HepG2 (cell line): ENCODE measurements at regions not wholly inside any gene's neighbourhood (a gene's known extent, or its start where the extent isn't known, plus 50 kb on each side); places are given as distances from the start of the nearest gene placed in this dataset.

ENCODE experiments used
- ATAC-seq: fragments of 200-7000 bp; cut with Tn5 transposase; 3 replicates; pipeline ENCODE4 v1.9.1; 2020; ENCODE audit warnings: mild to moderate bottlenecking, moderate library complexity
- BruUV-seq: library from RNA; stranded (reverse); fragments of 400-500 nt; replicated peaks from 2 replicates; lab custom pipeline; 2021; lab: Mats Ljungman, UMichigan
- CTCF ChIA-PET: fragments of 300-600 bp; formaldehyde crosslinking; extraction: SDS; loops from one replicate; lab custom pipeline; 2021; ENCODE audit warnings: low total read pairs, inconsistent platforms, low intra/inter-chr PET ratio; lab: Yijun Ruan, JAX
- POLR2A ChIA-PET: fragments of 350-600 bp; sonication (Branson Sonifier 250); formaldehyde crosslinking; loops from one replicate; lab custom pipeline; 2020; ENCODE audit warnings: antibody characterized with exemption, inconsistent platforms; lab: Yijun Ruan, JAX
- DNase-seq: peaks from one replicate; pipeline ENCODE4 v3.0.0-alpha.2; 2015; ENCODE audit warnings: low spot score
- FAIRE-seq: peaks from 3 replicates; lab custom pipeline; 2011; peaks lifted over from hg19 to GRCh38; lab: Jason Lieb, UNC
- H2AFZ ChIP-seq: one replicate; pipeline ENCODE4 v1.6.1; 2011; ENCODE audit warnings: low read length, inconsistent platforms
- H3K27ac ChIP-seq: fragments of 300-600 bp; 3 replicates; pipeline ENCODE4 v1.8.0; 2011; ENCODE audit warnings: mixed run types, mild to moderate bottlenecking, mixed read lengths, low read length, inconsistent platforms; ENCODE audit not compliant: insufficient read depth; ENCODE audit errors: extremely low read length
- H3K27me3 ChIP-seq, 2 experiments: fragments of 200-600 bp in 1 of 2; 2 replicates in 1 of 2; 3 replicates in 1 of 2; pipeline versions ENCODE4 v1.6.0 to v1.8.0; 2011; ENCODE audit warnings: low read length in 2 of 2, mild to moderate bottlenecking in 2 of 2, moderate library complexity in 2 of 2, inconsistent platforms in 1 of 2; ENCODE audit not compliant: insufficient read depth in 2 of 2, control insufficient read depth in 1 of 2
- H3K36me3 ChIP-seq, 2 experiments: fragments of 200-600 bp in 1 of 2; replicated peaks in 1 of 2; 2 replicates in 1 of 2; 3 replicates in 1 of 2; pipeline versions ENCODE4 v1.5.1 to v1.8.0; 2011; ENCODE audit warnings: low read length in 2 of 2, inconsistent platforms in 1 of 2; ENCODE audit not compliant: insufficient read depth in 2 of 2, control insufficient read depth in 1 of 2
- H3K4me1 ChIP-seq: 2 replicates; pipeline ENCODE4 v1.5.1; 2012; ENCODE audit warnings: low read length, inconsistent platforms; ENCODE audit not compliant: insufficient read depth
- H3K4me2 ChIP-seq: 2 replicates; pipeline ENCODE4 v1.6.0; 2011; ENCODE audit warnings: low read depth, low read length, inconsistent platforms
- H3K4me3 ChIP-seq, 3 experiments: fragments of 200-600 bp in 1 of 3; sonication (generic), shearing (Covaris generic) in 1 of 3; replicated peaks in 1 of 3; 2 replicates each; pipeline ENCODE4 v1.5.1; 2011 to 2016; ENCODE audit warnings: low read length in 3 of 3, inconsistent platforms in 2 of 3, low read depth in 2 of 3, mild to moderate bottlenecking in 2 of 3, control low read depth in 1 of 3, mixed read lengths in 1 of 3; ENCODE audit not compliant: insufficient read depth in 1 of 3
- H3K79me2 ChIP-seq: one replicate; pipeline ENCODE4 v1.6.1; 2011; ENCODE audit warnings: low read length, inconsistent platforms; ENCODE audit not compliant: insufficient read depth
- H3K9ac ChIP-seq: 2 replicates; pipeline ENCODE4 v1.6.0; 2011; ENCODE audit warnings: mild to moderate bottlenecking, low read depth, low read length, inconsistent platforms; ENCODE audit not compliant: insufficient read depth
- H3K9me3 ChIP-seq: 2 replicates; pipeline ENCODE4 v1.5.1; 2012; ENCODE audit warnings: mild to moderate bottlenecking, low read length
- H4K20me1 ChIP-seq: 2 replicates; pipeline ENCODE4 v1.6.0; 2011; ENCODE audit warnings: inconsistent platforms, mild to moderate bottlenecking, low read length, moderate library complexity; ENCODE audit not compliant: insufficient read depth
- HMG20A ChIP-seq: IDR thresholded peaks from 2 replicates; pipeline ENCODE4 v1.6.1; 2016; ENCODE audit warnings: borderline replicate concordance
- IRF9 ChIP-seq: sonication (generic); formaldehyde crosslinking; IDR thresholded peaks from 2 replicates; pipeline ENCODE4 v1.8.0; 2022; ENCODE audit warnings: missing genetic modification reagents, mild to moderate bottlenecking, borderline replicate concordance
- KDM3A ChIP-seq: IDR thresholded peaks from 2 replicates; pipeline ENCODE4 v1.6.1; 2018; ENCODE audit warnings: low read depth, missing compliant biosample characterization
- KIAA2018 ChIP-seq: sonication (generic); formaldehyde crosslinking; IDR thresholded peaks from 2 replicates; pipeline ENCODE4 v1.5.0; 2020; ENCODE audit warnings: mild to moderate bottlenecking, missing genetic modification reagents, borderline replicate concordance
- MEIS2 ChIP-seq: sonication (generic); formaldehyde crosslinking; IDR thresholded peaks from 2 replicates; pipeline ENCODE4 v1.9.0; 2021; ENCODE audit warnings: mild to moderate bottlenecking, missing genetic modification reagents
- MLX ChIP-seq: IDR thresholded peaks from 2 replicates; pipeline ENCODE4 v1.6.1; 2016
- SATB2 ChIP-seq: sonication (generic); formaldehyde crosslinking; IDR thresholded peaks from 2 replicates; pipeline ENCODE4 v1.5.0; 2020; ENCODE audit warnings: missing genetic modification reagents
- SP140L ChIP-seq: sonication (generic); formaldehyde crosslinking; IDR thresholded peaks from 2 replicates; pipeline ENCODE4 v1.4.0; 2020; ENCODE audit warnings: missing genetic modification reagents, borderline replicate concordance
- ZNF501 ChIP-seq: sonication (generic); formaldehyde crosslinking; IDR thresholded peaks from 2 replicates; pipeline ENCODE4 v1.5.1; 2020; ENCODE audit warnings: mild to moderate bottlenecking, moderate library complexity, missing genetic modification reagents
- ZNF704 ChIP-seq: sonication (generic); formaldehyde crosslinking; IDR thresholded peaks from 2 replicates; pipeline ENCODE4 v1.8.1; 2023; ENCODE audit warnings: mild to moderate bottlenecking, inconsistent platforms, moderate library complexity, missing genetic modification reagents, borderline replicate concordance
- ZNF878 ChIP-seq: sonication (generic); formaldehyde crosslinking; IDR thresholded peaks from 2 replicates; pipeline ENCODE4 v1.8.1; 2023; ENCODE audit warnings: mild to moderate bottlenecking, missing genetic modification reagents, moderate library complexity
- WGBS: methylation state at CpG from one replicate; pipeline ENCODE4 v1.1.6; 2017; ENCODE audit warnings: low lambda C conversion rate; 5-methylcytosine and 5-hydroxymethylcytosine counted together
- in situ Hi-C: cut with HindIII; loops from 2 replicates; pipeline ENCODE4 v1.10.0; 2017; ENCODE audit warnings: low pct_unique_long_range_greater_than_20kb; ENCODE audit not compliant: extremely low pct_ligation_motif_present
- intact Hi-C: fragments of 100-400 bp; cut with micrococcal nuclease; formaldehyde crosslinking; loops from one replicate; pipeline ENCODE4 v1.10.0; 2022; ENCODE audit not compliant: unreplicated experiment

GRCh38 chr3:193028258-193028657 lies 110.6 kb upstream of the MB21D2 start (continued):
- no peak for TF ChIP-seq KIAA2018 (CRISPR knock-in tag)
- TF ChIP-seq MLX: no peak
- no peak for TF ChIP-seq SP140L (CRISPR knock-in tag)

GRCh38 chr3:193029800-193030199 lies 112.1 kb upstream of the MB21D2 start:
- Histone ChIP-seq H3K36me3 (no peaks in the 10 kb centered on the region), H3K9ac (no peak overlapping the region), H3K9me3 (no peaks in the 10 kb centered on the region), H4K20me1 (no peaks in the 10 kb centered on the region), H3K4me2 (no peak overlapping the region), H3K27ac (no peak overlapping the region), H3K79me2 (no peaks in the 10 kb centered on the region), H2AFZ (no peak overlapping the region), H3K4me3 (no peak overlapping the region), H3K27me3 (peaks cover 0 to 3% of the 10 kb centered on the region in 2 experiments; a peak in 1 of 5 replicates), H3K4me1 (no peaks in the 10 kb centered on the region)
- 4% methylated on average over 2 of the region's 2 CpGs for WGBS
- no TSS peak for BruUV-seq
- in situ Hi-C loops (loop anchor here (25.0 kb wide), 2 partner anchors 533 to 567 kb away; partner anchors contain the start of gene ATP13A4), intact Hi-C loops (no loop called here)
- DNase-seq (no peak), FAIRE-seq (no peak), ATAC-seq (no peak)
- ChIA-PET CTCF (no interaction called here), POLR2A (no interaction called here)
- TF ChIP-seq KDM3A (CRISPR knock-in tag): no peak
- TF ChIP-seq ZNF704 (CRISPR knock-in tag): no peak
- no peak for TF ChIP-seq MEIS2 (CRISPR knock-in tag)
- TF ChIP-seq ZNF878 (CRISPR knock-in tag): no peak
- no peak for TF ChIP-seq SATB2
- TF ChIP-seq HMG20A (CRISPR knock-in tag): no peak
- no peak for TF ChIP-seq IRF9 (CRISPR knock-in tag)
- no peak for TF ChIP-seq ZNF501 (CRISPR knock-in tag)
